PC-3 (cell line): ENCODE measurements at regions not wholly inside any gene's neighbourhood (a gene's known extent, or its start where the extent isn't known, plus 50 kb on each side); places are given as distances from the start of the nearest gene placed in this dataset.
A peak's percentile ranks its signal among the peaks of the same experiment; 100 is the strongest.
"Not testable (repeated sequence)": the region's sequence is repeated elsewhere in the genome, so short reads cannot be mapped to it uniquely, and the experiment has no call there.

Experiments used
- ATAC-seq: fragments of 200-7000 bp; cut with Tn5 transposase; 2 replicates; pipeline ENCODE4 v1.9.1; 2020; ENCODE audit warnings: mild to moderate bottlenecking, moderate library complexity
- BruUV-seq: library from RNA; stranded (reverse); fragments of 400-500 nt; replicated peaks from 2 replicates; lab custom pipeline; 2021; lab: Mats Ljungman, UMichigan
- CTCF ChIA-PET: fragments of 300-600 bp; sonication (Branson Sonifier 250); formaldehyde crosslinking; loops from one replicate; lab custom pipeline; 2022; ENCODE audit warnings: antibody characterized with exemption; lab: Charles Lee
- POLR2A ChIA-PET: fragments of 300-600 bp; sonication (Branson Sonifier 250); formaldehyde crosslinking; loops from one replicate; lab custom pipeline; 2022; ENCODE audit warnings: antibody characterized with exemption; ENCODE audit not compliant: unreplicated experiment; lab: Charles Lee
- DNase-seq: peaks from one replicate; pipeline ENCODE4 v3.0.0-alpha.2; 2015
- H2AFZ ChIP-seq: fragments of 300-600 bp; sonication (generic); 2 replicates; pipeline ENCODE4 v1.6.0; 2016; ENCODE audit warnings: antibody characterized with exemption, low read length
- H3F3A ChIP-seq: fragments of 300-600 bp; sonication (generic); one replicate; pipeline ENCODE4 v1.6.0; 2017; ENCODE audit warnings: antibody characterized with exemption, low read length, control low read depth, mild to moderate bottlenecking; ENCODE audit not compliant: unreplicated experiment
- H3K27ac ChIP-seq: fragments of 300-600 bp; sonication (generic); 2 replicates; pipeline ENCODE4 v1.5.1; 2016; ENCODE audit warnings: mild to moderate bottlenecking, low read length
- H3K27me3 ChIP-seq: fragments of 300-600 bp; sonication (generic); 2 replicates; pipeline ENCODE4 v1.6.1; 2016; ENCODE audit warnings: low read length, mixed read lengths
- H3K36me3 ChIP-seq: fragments of 300-600 bp; sonication (generic); 2 replicates; pipeline ENCODE4 v1.6.1; 2016; ENCODE audit warnings: low read depth, mixed run types, low read length, mixed read lengths
- H3K4me1 ChIP-seq: fragments of 300-600 bp; sonication (generic); 2 replicates; pipeline ENCODE4 v1.5.1; 2016; ENCODE audit warnings: low read length; ENCODE audit not compliant: insufficient read depth
- H3K4me2 ChIP-seq: fragments of 300-600 bp; sonication (generic); 2 replicates; pipeline ENCODE4 v1.6.0; 2016; ENCODE audit warnings: low read length
- H3K4me3 ChIP-seq: fragments of 300-600 bp; sonication (generic); 2 replicates; pipeline ENCODE4 v1.5.1; 2016; ENCODE audit warnings: mild to moderate bottlenecking, low read length, mixed read lengths
- H3K79me2 ChIP-seq: fragments of 300-600 bp; sonication (generic); 2 replicates; pipeline ENCODE4 v1.6.1; 2017; ENCODE audit warnings: low read length, mixed read lengths
- H3K9ac ChIP-seq: fragments of 300-600 bp; sonication (generic); 2 replicates; pipeline ENCODE4 v1.6.0; 2016; ENCODE audit warnings: mild to moderate bottlenecking, low read length
- H3K9me2 ChIP-seq: fragments of 300-600 bp; sonication (generic); replicated peaks from 2 replicates; pipeline ENCODE4 v1.6.1; 2016; ENCODE audit warnings: mixed run types, low read length, mixed read lengths
- H3K9me3 ChIP-seq: fragments of 300-600 bp; sonication (generic); 2 replicates; pipeline ENCODE4 v1.6.1; 2016; ENCODE audit warnings: low read length, mixed read lengths
- H4K20me1 ChIP-seq: fragments of 300-600 bp; sonication (generic); 2 replicates; pipeline ENCODE4 v1.6.1; 2016; ENCODE audit warnings: low read length, mixed read lengths
- CTCF ChIP-seq: fragments of 300-600 bp; sonication (generic); conservative IDR thresholded peaks from 2 replicates; pipeline ENCODE4 v1.5.1; 2017; ENCODE audit warnings: antibody characterized with exemption, low read depth, mild to moderate bottlenecking, low read length
- EZH2 ChIP-seq: fragments of 300-600 bp; sonication (generic); IDR thresholded peaks from one replicate; pipeline ENCODE4 v1.6.1; 2017; ENCODE audit warnings: antibody characterized with exemption, mild to moderate bottlenecking, low read length; ENCODE audit not compliant: unreplicated experiment
- EZH2phosphoT487 ChIP-seq: fragments of 300-600 bp; sonication (generic); IDR thresholded peaks from 2 replicates; pipeline ENCODE4 v1.6.1; 2018; ENCODE audit warnings: mild to moderate bottlenecking, antibody characterized with exemption, low read length, borderline replicate concordance
- intact Hi-C: fragments of 100-400 bp; cut with micrococcal nuclease; formaldehyde crosslinking; loops from 2 replicates; pipeline ENCODE4 v1.9.0; 2023

DNA sequence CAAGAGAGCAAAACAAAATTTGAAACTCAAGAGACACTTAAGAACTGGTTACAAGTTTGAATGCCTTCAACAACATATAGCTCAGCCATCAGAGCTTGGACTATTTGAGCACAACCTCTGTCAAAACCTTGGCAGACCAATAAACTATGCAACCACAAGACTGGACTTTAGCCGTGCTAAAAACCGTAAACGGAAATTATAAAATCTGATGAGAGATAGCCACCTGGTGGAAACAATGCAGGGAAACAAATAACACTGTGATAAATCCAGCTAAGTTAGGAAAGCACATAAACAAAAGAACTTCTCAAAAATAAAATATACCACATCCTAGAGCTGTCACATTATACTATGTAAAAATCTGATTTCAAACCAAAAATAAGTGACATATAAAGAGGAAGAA, 1074.2 kb upstream of the NOVA1 start:
- peak; percentile 84 for ATAC-seq
- POLR2A ChIA-PET = interaction anchor here (0.6 kb wide), 1 partner anchor 817 kb away, joined by 10 read pairs; no protein-coding TSS in a partner anchor
- peak; percentile 50; the same call in 1 of the 2 replicates for TF ChIP-seq CTCF
- no peak for TF ChIP-seq EZH2
- no peak for TF ChIP-seq EZH2phosphoT487
- Histone ChIP-seq H3K4me2 (no peak overlapping the region), H3K9ac (no peak overlapping the region), H3K9me2 (no peaks in the 10 kb centered on the region), H3K4me3 (no peak overlapping the region), H3K79me2 (no peaks in the 10 kb centered on the region), H3K27me3 (no peaks in the 10 kb centered on the region), H3K9me3 (no peaks in the 10 kb centered on the region), H4K20me1 (no peaks in the 10 kb centered on the region), H3F3A (no peaks in the 10 kb centered on the region), H2AFZ (no peak overlapping the region), H3K4me1 (no peaks in the 10 kb centered on the region), H3K27ac (no peak overlapping the region), H3K36me3 (no peaks in the 10 kb centered on the region)
- BruUV-seq = no TSS peak
- CTCF ChIA-PET = interaction anchor here (0.8 kb wide), 1 partner anchor 395 kb away, joined by 4 read pairs; no protein-coding TSS in a partner anchor
- intact Hi-C loops = loop anchor here (2.0 to 5.0 kb wide), 2 partner anchors 29 to 470 kb away; no protein-coding TSS in a partner anchor
- DNase-seq = peak; percentile 22

GRCh38 chr14:27672811-27673737, 1075.2 kb upstream of the NOVA1 start:
- H3K4me1 ChIP-seq, H3K9ac ChIP-seq, H4K20me1 ChIP-seq, H3K9me3 ChIP-seq, H3F3A ChIP-seq, H3K79me2 ChIP-seq, H2AFZ ChIP-seq, H3K4me2 ChIP-seq, POLR2A ChIA-PET, H3K27ac ChIP-seq, H3K9me2 ChIP-seq, H3K36me3 ChIP-seq, H3K27me3 ChIP-seq: not testable (repeated sequence)
- H3K4me3 ChIP-seq = 0 out of 2 replicates have a peak overlapping the region, but pooled peaks have one; percentile 15
- DNase-seq (peak; percentile 18), ATAC-seq (peak; percentile 79)
- intact Hi-C loops = loop anchor here (2.0 to 5.0 kb wide), 2 partner anchors 30 to 469 kb away; no protein-coding TSS in a partner anchor
- BruUV-seq = TSS peak; percentile 35
- CTCF ChIA-PET = interaction anchor here (0.5 kb wide), 1 partner anchor 13 kb away, joined by 5 read pairs; no protein-coding TSS in a partner anchor

DNA sequence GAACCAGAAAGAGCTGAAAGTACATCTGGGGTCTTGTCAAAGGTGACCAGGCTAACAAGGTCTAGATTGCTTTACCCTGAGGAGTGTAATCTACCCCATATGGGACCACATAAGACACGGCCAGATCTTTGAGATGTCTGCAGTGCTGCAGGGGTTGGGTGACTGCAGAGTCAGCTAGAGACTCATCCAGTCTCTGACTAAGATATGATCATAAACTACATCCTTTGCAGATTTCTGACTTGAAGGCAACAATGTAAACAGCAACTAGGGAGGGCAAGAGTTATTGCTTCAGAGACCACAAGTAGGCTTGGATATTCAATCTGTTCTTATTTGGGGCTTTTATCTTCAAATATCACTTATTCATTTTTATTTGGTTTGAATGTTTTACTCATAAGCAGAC, 1080.5 kb upstream of the FOXG1 start:
- no peak overlapping the region for H3K27ac ChIP-seq
- no peaks in the 10 kb centered on the region for H3K9me2 ChIP-seq
- ChIA-PET POLR2A (no interaction called here), CTCF (interaction anchor here (0.7 to 1.0 kb wide), 2 partner anchors 13 to 635 kb away, joined by 3 to 5 read pairs; no protein-coding TSS in a partner anchor)
- DNase-seq (peak; percentile 45), ATAC-seq (peak; percentile 98)
- H2AFZ ChIP-seq = no peak overlapping the region
- H3K27me3 ChIP-seq = peaks cover 5% of the 10 kb centered on the region; the same call in 1 of the 2 replicates
- H3K4me2 ChIP-seq = no peak overlapping the region
- H3F3A ChIP-seq = no peaks in the 10 kb centered on the region
- no peaks in the 10 kb centered on the region for H3K79me2 ChIP-seq
- no peaks in the 10 kb centered on the region for H3K36me3 ChIP-seq
- no peaks in the 10 kb centered on the region for H4K20me1 ChIP-seq
- no peak overlapping the region for H3K4me3 ChIP-seq
- H3K9ac ChIP-seq = no peak overlapping the region
- no peak for TF ChIP-seq EZH2
- no peak for TF ChIP-seq CTCF
- no peak for TF ChIP-seq EZH2phosphoT487
- peaks cover 4% of the 10 kb centered on the region; the same call in 1 of the 2 replicates for H3K4me1 ChIP-seq
- no TSS peak for BruUV-seq
- intact Hi-C loops = no loop called here
- H3K9me3 ChIP-seq = no peaks in the 10 kb centered on the region
